Uterus (tissue), 3 donors: ENCODE measurements at regions not wholly inside any gene's neighbourhood (a gene's known extent, or its start where the extent isn't known, plus 50 kb on each side); places are given as distances from the start of the nearest gene placed in this dataset.

Source experiments
- DNase-seq, 2 donors: peaks; one replicate each; pipeline ENCODE4 v3.0.0-alpha.2; 2019 to 2020
- H3K27ac ChIP-seq, 2 donors: fragments of 200-600 bp; sonication (generic); 1 replicate in 1 of 2; 2 replicates in 1 of 2; pipeline ENCODE4 v1.5.1; 2016 to 2018
- H3K27me3 ChIP-seq, 2 donors: fragments of 200-600 bp; sonication (generic); one replicate each; pipeline ENCODE4 v1.5.1; 2018 to 2019; ENCODE audit warnings: control low read depth in 1 of 2
- H3K36me3 ChIP-seq, 2 donors: fragments of 200-600 bp; sonication (generic); one replicate each; pipeline ENCODE4 v1.5.1; 2019; ENCODE audit warnings: control low read depth in 1 of 2
- H3K4me1 ChIP-seq, 2 donors: fragments of 200-600 bp; sonication (generic); one replicate each; pipeline ENCODE4 v1.5.1; 2018 to 2019; ENCODE audit warnings: control low read depth in 1 of 2
- H3K4me3 ChIP-seq, 2 donors: fragments of 200-600 bp; sonication (generic); 1 replicate in 1 of 2; 2 replicates in 1 of 2; pipeline ENCODE4 v1.5.1; 2018 to 2019; ENCODE audit warnings: mild to moderate bottlenecking in 1 of 2
- H3K9me3 ChIP-seq, 2 donors: fragments of 200-600 bp; sonication (generic); one replicate each; pipeline ENCODE4 v1.5.1; 2019; ENCODE audit warnings: control low read depth in 1 of 2
- CTCF ChIP-seq, 4 experiments: fragments of 200-600 bp in 2 of 4; fragments of 450-650 bp in 2 of 4; sonication (generic) in 2 of 4; IDR thresholded peaks; one replicate each; pipeline ENCODE4 v1.5.1; 2016 to 2019; ENCODE audit warnings: antibody characterized with exemption in 4 of 4, mild to moderate bottlenecking in 2 of 4, moderate library complexity in 1 of 4
- POLR2A ChIP-seq, 2 donors: fragments of 450-650 bp; IDR thresholded peaks; one replicate each; pipeline ENCODE4 v1.6.1; 2016; ENCODE audit warnings: antibody characterized with exemption in 2 of 2, mild to moderate bottlenecking in 1 of 2, moderate library complexity in 1 of 2
- intact Hi-C: fragments of 100-400 bp; cut with DNase I; formaldehyde crosslinking; loops from one replicate; pipeline ENCODE4 v1.15.1; 2023; ENCODE audit warnings: low total_unique reads
- donor health status: DM: yes; HTN: yes; CAD: no.

GRCh38 chr6:165098165-165098564 is 211.2 kb downstream of the C6orf118 start:
- Histone ChIP-seq H3K27ac (no peak overlapping the region), H3K27me3 (no peaks in the 10 kb centered on the region), H3K4me3 (no peak overlapping the region), H3K4me1 (no peaks in the 10 kb centered on the region), H3K36me3 (no peaks in the 10 kb centered on the region), H3K9me3 (no peaks in the 10 kb centered on the region)
- DNase-seq, result no peak
- intact Hi-C loops, result no loop called here
- TF ChIP-seq CTCF (IDR thresholded peaks at IDR 0.05) (no peak), POLR2A (IDR thresholded peaks at IDR 0.05) (no peak)

GRCh38 chr6:165096868-165097267 is 212.5 kb downstream of the C6orf118 start:
- TF ChIP-seq POLR2A (IDR thresholded peaks at IDR 0.05) (no peak), CTCF (IDR thresholded peaks at IDR 0.05) (no peak)
- Histone ChIP-seq H3K4me3 (no peak overlapping the region), H3K27me3 (no peaks in the 10 kb centered on the region), H3K27ac (no peak overlapping the region), H3K36me3 (no peaks in the 10 kb centered on the region), H3K9me3 (no peaks in the 10 kb centered on the region), H3K4me1 (no peaks in the 10 kb centered on the region)
- intact Hi-C loops, result no loop called here
- no peak for DNase-seq

- DNase-seq, result no peak
- H3K27me3 ChIP-seq, result no peaks in the 10 kb centered on the region
- TF ChIP-seq CTCF (IDR thresholded peaks at IDR 0.05) (no peak), POLR2A (IDR thresholded peaks at IDR 0.05) (no peak)
- H3K4me3 ChIP-seq, result no peak overlapping the region
- no peak overlapping the region for H3K27ac ChIP-seq
- no peaks in the 10 kb centered on the region for H3K36me3 ChIP-seq
- intact Hi-C loops, result no loop called here
- no peaks in the 10 kb centered on the region for H3K9me3 ChIP-seq
- no peaks in the 10 kb centered on the region for H3K4me1 ChIP-seq
These were observed 213.2 kb downstream of the C6orf118 start for GRCh38 chr6:165096209-165096608.

- no peaks in the 10 kb centered on the region for H3K4me1 ChIP-seq
- H3K9me3 ChIP-seq, result no peaks in the 10 kb centered on the region
- H3K4me3 ChIP-seq, result no peak overlapping the region
- H3K27ac ChIP-seq, result no peak overlapping the region
- intact Hi-C loops, result no loop called here
- DNase-seq, result no peak
- H3K27me3 ChIP-seq, result no peaks in the 10 kb centered on the region
- H3K36me3 ChIP-seq, result no peaks in the 10 kb centered on the region
- TF ChIP-seq CTCF (IDR thresholded peaks at IDR 0.05) (no peak), POLR2A (IDR thresholded peaks at IDR 0.05) (no peak)
These were observed 216.4 kb downstream of the C6orf118 start for GRCh38 chr6:165092881-165093595.

- Histone ChIP-seq H3K4me3 (no peak overlapping the region), H3K9me3 (no peaks in the 10 kb centered on the region), H3K4me1 (no peaks in the 10 kb centered on the region), H3K27ac (no peak overlapping the region), H3K36me3 (no peaks in the 10 kb centered on the region), H3K27me3 (no peaks in the 10 kb centered on the region)
- intact Hi-C loops, result no loop called here
- no peak for DNase-seq
- TF ChIP-seq POLR2A (IDR thresholded peaks at IDR 0.05), result no peak
- TF ChIP-seq CTCF (IDR thresholded peaks at IDR 0.05), result no peak
These were observed 218.2 kb downstream of the C6orf118 start for GRCh38 chr6:165091121-165091785.
